HepG2 (cell line): ENCODE measurements at regions not wholly inside any gene's neighbourhood (a gene's known extent, or its start where the extent isn't known, plus 50 kb on each side); places are given as distances from the start of the nearest gene placed in this dataset.

ENCODE experiments used
- ATAC-seq: fragments of 200-7000 bp; cut with Tn5 transposase; 3 replicates; pipeline ENCODE4 v1.9.1; 2020; ENCODE audit warnings: mild to moderate bottlenecking, moderate library complexity
- BruUV-seq: library from RNA; stranded (reverse); fragments of 400-500 nt; replicated peaks from 2 replicates; lab custom pipeline; 2021; lab: Mats Ljungman, UMichigan
- CTCF ChIA-PET: fragments of 300-600 bp; formaldehyde crosslinking; extraction: SDS; loops from one replicate; lab custom pipeline; 2021; ENCODE audit warnings: low total read pairs, inconsistent platforms, low intra/inter-chr PET ratio; lab: Yijun Ruan, JAX
- POLR2A ChIA-PET: fragments of 350-600 bp; sonication (Branson Sonifier 250); formaldehyde crosslinking; loops from one replicate; lab custom pipeline; 2020; ENCODE audit warnings: antibody characterized with exemption, inconsistent platforms; lab: Yijun Ruan, JAX
- DNase-seq: peaks from one replicate; pipeline ENCODE4 v3.0.0-alpha.2; 2015; ENCODE audit warnings: low spot score
- FAIRE-seq: peaks from 3 replicates; lab custom pipeline; 2011; peaks lifted over from hg19 to GRCh38; lab: Jason Lieb, UNC
- H2AFZ ChIP-seq: one replicate; pipeline ENCODE4 v1.6.1; 2011; ENCODE audit warnings: low read length, inconsistent platforms
- H3K27ac ChIP-seq: fragments of 300-600 bp; 3 replicates; pipeline ENCODE4 v1.8.0; 2011; ENCODE audit warnings: mixed run types, mild to moderate bottlenecking, mixed read lengths, low read length, inconsistent platforms; ENCODE audit not compliant: insufficient read depth; ENCODE audit errors: extremely low read length
- H3K27me3 ChIP-seq, 2 experiments: fragments of 200-600 bp in 1 of 2; 2 replicates in 1 of 2; 3 replicates in 1 of 2; pipeline versions ENCODE4 v1.6.0 to v1.8.0; 2011; ENCODE audit warnings: low read length in 2 of 2, mild to moderate bottlenecking in 2 of 2, moderate library complexity in 2 of 2, inconsistent platforms in 1 of 2; ENCODE audit not compliant: insufficient read depth in 2 of 2, control insufficient read depth in 1 of 2
- H3K36me3 ChIP-seq, 2 experiments: fragments of 200-600 bp in 1 of 2; replicated peaks in 1 of 2; 2 replicates in 1 of 2; 3 replicates in 1 of 2; pipeline versions ENCODE4 v1.5.1 to v1.8.0; 2011; ENCODE audit warnings: low read length in 2 of 2, inconsistent platforms in 1 of 2; ENCODE audit not compliant: insufficient read depth in 2 of 2, control insufficient read depth in 1 of 2
- H3K4me1 ChIP-seq: 2 replicates; pipeline ENCODE4 v1.5.1; 2012; ENCODE audit warnings: low read length, inconsistent platforms; ENCODE audit not compliant: insufficient read depth
- H3K4me2 ChIP-seq: 2 replicates; pipeline ENCODE4 v1.6.0; 2011; ENCODE audit warnings: low read depth, low read length, inconsistent platforms
- H3K4me3 ChIP-seq, 3 experiments: fragments of 200-600 bp in 1 of 3; sonication (generic), shearing (Covaris generic) in 1 of 3; replicated peaks in 1 of 3; 2 replicates each; pipeline ENCODE4 v1.5.1; 2011 to 2016; ENCODE audit warnings: low read length in 3 of 3, inconsistent platforms in 2 of 3, low read depth in 2 of 3, mild to moderate bottlenecking in 2 of 3, control low read depth in 1 of 3, mixed read lengths in 1 of 3; ENCODE audit not compliant: insufficient read depth in 1 of 3
- H3K79me2 ChIP-seq: one replicate; pipeline ENCODE4 v1.6.1; 2011; ENCODE audit warnings: low read length, inconsistent platforms; ENCODE audit not compliant: insufficient read depth
- H3K9ac ChIP-seq: 2 replicates; pipeline ENCODE4 v1.6.0; 2011; ENCODE audit warnings: mild to moderate bottlenecking, low read depth, low read length, inconsistent platforms; ENCODE audit not compliant: insufficient read depth
- H3K9me3 ChIP-seq: 2 replicates; pipeline ENCODE4 v1.5.1; 2012; ENCODE audit warnings: mild to moderate bottlenecking, low read length
- H4K20me1 ChIP-seq: 2 replicates; pipeline ENCODE4 v1.6.0; 2011; ENCODE audit warnings: inconsistent platforms, mild to moderate bottlenecking, low read length, moderate library complexity; ENCODE audit not compliant: insufficient read depth
- MAFF ChIP-seq: IDR thresholded peaks from 2 replicates; pipeline ENCODE4 v1.6.1; 2011; ENCODE audit warnings: low read depth, low read length, improper control_type of control experiment
- MAFK ChIP-seq, 2 experiments: IDR thresholded peaks in 1 of 2; conservative IDR thresholded peaks in 1 of 2; 2 replicates each; pipeline ENCODE4 v1.6.1; 2011; ENCODE audit warnings: improper control_type of control experiment in 2 of 2, low read length in 2 of 2
- NPAS2 ChIP-seq: sonication (generic); formaldehyde crosslinking; IDR thresholded peaks from 2 replicates; pipeline ENCODE4 v1.8.0; 2022; ENCODE audit warnings: mild to moderate bottlenecking, missing genetic modification reagents, borderline replicate concordance
- NR3C1 ChIP-seq: sonication (generic); formaldehyde crosslinking; IDR thresholded peaks from 2 replicates; pipeline ENCODE4 v1.4.0; 2020; ENCODE audit warnings: missing genetic modification reagents
- RBAK ChIP-seq: sonication (generic); formaldehyde crosslinking; IDR thresholded peaks from 2 replicates; pipeline ENCODE4 v1.5.1; 2020; ENCODE audit warnings: mild to moderate bottlenecking, missing genetic modification reagents
- RFXAP ChIP-seq: sonication (generic); formaldehyde crosslinking; IDR thresholded peaks from 2 replicates; pipeline ENCODE4 v1.4.0; 2020; ENCODE audit warnings: missing genetic modification reagents, borderline replicate concordance
- WGBS: methylation state at CpG from one replicate; pipeline ENCODE4 v1.1.6; 2017; ENCODE audit warnings: low lambda C conversion rate; 5-methylcytosine and 5-hydroxymethylcytosine counted together
- in situ Hi-C: cut with HindIII; loops from 2 replicates; pipeline ENCODE4 v1.10.0; 2017; ENCODE audit warnings: low pct_unique_long_range_greater_than_20kb; ENCODE audit not compliant: extremely low pct_ligation_motif_present
- intact Hi-C: fragments of 100-400 bp; cut with micrococcal nuclease; formaldehyde crosslinking; loops from one replicate; pipeline ENCODE4 v1.10.0; 2022; ENCODE audit not compliant: unreplicated experiment
- TF ChIP-seq, protein P1 (sequence below): sonication (generic); formaldehyde crosslinking; IDR thresholded peaks from 2 replicates; pipeline ENCODE4 v1.4.0; 2020; ENCODE audit warnings: missing genetic modification reagents, mild to moderate bottlenecking, borderline replicate concordance
- TF ChIP-seq, protein P2 (sequence below): sonication (generic); formaldehyde crosslinking; conservative IDR thresholded peaks from 2 replicates; pipeline ENCODE4 v1.8.0; 2022; ENCODE audit warnings: missing genetic modification reagents

DNA sequence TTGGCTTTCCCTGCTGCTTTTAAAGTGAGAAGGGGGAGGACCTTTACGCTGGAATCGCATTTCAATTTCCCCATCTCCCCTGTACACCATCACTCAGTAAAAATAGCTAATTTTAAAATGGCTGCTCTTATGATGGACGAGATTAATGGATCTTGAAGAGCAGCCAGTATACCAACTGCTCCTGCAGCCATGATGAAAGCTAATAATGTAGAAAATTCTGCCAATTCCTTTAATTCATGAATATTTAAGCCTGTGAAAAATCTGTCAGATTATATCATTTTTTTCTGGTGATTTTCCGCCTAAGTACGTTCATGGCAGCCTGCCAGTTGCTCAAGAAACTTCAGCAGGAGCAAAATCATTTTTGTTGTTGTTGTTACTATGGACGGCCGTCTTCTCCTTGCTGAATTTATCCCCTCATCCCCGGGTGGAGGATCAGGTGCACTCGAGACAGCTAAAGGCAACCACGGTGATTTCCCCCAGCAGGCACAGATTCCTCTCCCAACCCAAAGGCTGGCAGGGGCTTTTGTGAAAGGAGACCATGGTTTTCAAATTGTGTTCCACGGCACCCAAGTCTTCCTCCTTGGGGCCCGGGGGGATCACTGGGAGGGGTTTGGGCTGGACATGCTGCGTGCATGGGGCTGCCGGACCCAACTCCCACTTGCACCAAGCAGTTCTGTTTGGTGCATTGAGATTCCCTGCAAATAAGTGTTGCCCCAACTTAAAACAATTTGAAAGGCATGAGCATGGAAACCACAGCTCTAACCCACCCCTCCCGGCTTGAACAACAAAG is 289.6 kb downstream of the UACA start (continued):
- TF ChIP-seq, protein P1, sequence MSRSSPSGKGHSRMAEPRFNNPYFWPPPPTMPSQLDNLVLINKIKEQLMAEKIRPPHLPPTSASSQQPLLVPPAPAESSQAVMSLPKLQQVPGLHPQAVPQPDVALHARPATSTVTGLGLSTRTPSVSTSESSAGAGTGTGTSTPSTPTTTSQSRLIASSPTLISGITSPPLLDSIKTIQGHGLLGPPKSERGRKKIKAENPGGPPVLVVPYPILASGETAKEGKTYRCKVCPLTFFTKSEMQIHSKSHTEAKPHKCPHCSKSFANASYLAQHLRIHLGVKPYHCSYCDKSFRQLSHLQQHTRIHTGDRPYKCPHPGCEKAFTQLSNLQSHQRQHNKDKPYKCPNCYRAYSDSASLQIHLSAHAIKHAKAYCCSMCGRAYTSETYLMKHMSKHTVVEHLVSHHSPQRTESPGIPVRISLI (CRISPR knock-in tag), result no peak
- TF ChIP-seq RBAK (CRISPR knock-in tag) (no peak), NR3C1 (CRISPR knock-in tag) (no peak), RFXAP (CRISPR knock-in tag) (no peak)

DNA sequence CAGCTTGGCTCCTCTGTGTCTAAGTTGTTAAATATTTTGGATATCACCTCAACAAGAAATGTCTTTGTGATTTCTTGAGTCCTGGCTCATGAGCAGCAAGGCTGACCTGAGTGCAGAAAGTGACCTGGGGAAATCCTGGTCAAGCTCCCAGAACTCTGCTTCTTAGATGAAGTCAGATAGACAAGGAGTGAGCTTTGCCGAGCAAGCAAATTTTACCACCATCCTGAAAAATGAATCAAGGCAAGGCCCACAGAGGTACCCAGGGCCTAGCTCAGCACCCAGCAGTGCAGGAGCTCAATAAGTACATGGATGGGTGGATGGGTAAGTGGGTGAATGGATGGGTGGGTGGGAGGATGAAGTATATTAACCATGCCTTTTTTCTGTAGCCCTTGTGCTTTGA is 291.8 kb downstream of the UACA start:
- no peak for FAIRE-seq
- in situ Hi-C loops, result no loop called here
- no peaks in the 10 kb centered on the region for H3K4me1 ChIP-seq

More for the DNA sequence above, 291.8 kb downstream of the UACA start:
- Histone ChIP-seq H3K4me2 (no peak overlapping the region), H2AFZ (no peak overlapping the region), H3K27me3 (peaks cover 0 to 15% of the 10 kb centered on the region in 2 experiments; a peak in 3 of 5 replicates), H3K36me3 (no peaks in the 10 kb centered on the region), H3K79me2 (no peaks in the 10 kb centered on the region), H4K20me1 (no peaks in the 10 kb centered on the region), H3K4me3 (no peak overlapping the region), H3K9me3 (no peaks in the 10 kb centered on the region), H3K9ac (no peak overlapping the region), H3K27ac (no peak overlapping the region)
- BruUV-seq, result no TSS peak
- intact Hi-C loops, result no loop called here
- ChIA-PET POLR2A (no interaction called here), CTCF (no interaction called here)
- TF ChIP-seq, protein P2, sequence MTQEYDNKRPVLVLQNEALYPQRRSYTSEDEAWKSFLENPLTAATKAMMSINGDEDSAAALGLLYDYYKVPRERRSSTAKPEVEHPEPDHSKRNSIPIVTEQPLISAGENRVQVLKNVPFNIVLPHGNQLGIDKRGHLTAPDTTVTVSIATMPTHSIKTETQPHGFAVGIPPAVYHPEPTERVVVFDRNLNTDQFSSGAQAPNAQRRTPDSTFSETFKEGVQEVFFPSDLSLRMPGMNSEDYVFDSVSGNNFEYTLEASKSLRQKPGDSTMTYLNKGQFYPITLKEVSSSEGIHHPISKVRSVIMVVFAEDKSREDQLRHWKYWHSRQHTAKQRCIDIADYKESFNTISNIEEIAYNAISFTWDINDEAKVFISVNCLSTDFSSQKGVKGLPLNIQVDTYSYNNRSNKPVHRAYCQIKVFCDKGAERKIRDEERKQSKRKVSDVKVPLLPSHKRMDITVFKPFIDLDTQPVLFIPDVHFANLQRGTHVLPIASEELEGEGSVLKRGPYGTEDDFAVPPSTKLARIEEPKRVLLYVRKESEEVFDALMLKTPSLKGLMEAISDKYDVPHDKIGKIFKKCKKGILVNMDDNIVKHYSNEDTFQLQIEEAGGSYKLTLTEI (CRISPR knock-in tag), result no peak
- peak; percentile 93 for TF ChIP-seq MAFF
- no peak for TF ChIP-seq NPAS2 (CRISPR knock-in tag)
- TF ChIP-seq MAFK (conservative IDR thresholded peaks at IDR 0.05 in 1 of 2, IDR thresholded peaks at IDR 0.05 in 1 of 2; ENCODE audit: low read length in 2 of 2), result peak; percentile 94 to 96
- 0% methylated on average over 1 of the region's 1 CpG for WGBS
- DNase-seq, result no peak
- ATAC-seq, result no peak
